Spleen (tissue), 11 donors: ENCODE measurements at regions not wholly inside any gene's neighbourhood (a gene's known extent, or its start where the extent isn't known, plus 50 kb on each side); places are given as distances from the start of the nearest gene placed in this dataset.

Experiments used
- DNase-seq: peaks from one replicate; pipeline ENCODE4 v3.0.0-alpha.2; 2020
- H3K27ac ChIP-seq, 8 donors: fragments of 200-600 bp; sonication (generic) in 7 of 8; 1 replicate in 4 of 8; 2 replicates in 4 of 8; pipeline versions ENCODE4 v1.5.0 to v1.8.0; 2016 to 2021; ENCODE audit warnings: inconsistent platforms in 4 of 8, mild to moderate bottlenecking in 4 of 8, moderate library complexity in 1 of 8
- H3K27me3 ChIP-seq, 7 donors: fragments of 200-600 bp; sonication (generic) in 6 of 7; replicated peaks in 1 of 7; 1 replicate in 4 of 7; 2 replicates in 3 of 7; pipeline versions ENCODE4 v1.5.0 to v1.8.0; 2016 to 2021; ENCODE audit warnings: inconsistent platforms in 3 of 7, mild to moderate bottlenecking in 1 of 7
- H3K36me3 ChIP-seq, 6 donors: fragments of 200-600 bp; sonication (generic) in 5 of 6; 1 replicate in 4 of 6; 2 replicates in 2 of 6; pipeline versions ENCODE4 v1.5.0 to v1.8.0; 2016 to 2021; ENCODE audit warnings: inconsistent platforms in 2 of 6
- H3K4me1 ChIP-seq, 6 donors: fragments of 200-600 bp; sonication (generic) in 5 of 6; 1 replicate in 3 of 6; 2 replicates in 3 of 6; pipeline versions ENCODE4 v1.5.0 to v1.8.0; 2016 to 2021; ENCODE audit warnings: inconsistent platforms in 3 of 6
- H3K4me3 ChIP-seq, 8 donors: fragments of 200-600 bp; sonication (generic) in 7 of 8; 1 replicate in 4 of 8; 2 replicates in 4 of 8; pipeline versions ENCODE4 v1.5.0 to v1.8.0; 2016 to 2021; ENCODE audit warnings: inconsistent platforms in 4 of 8, mild to moderate bottlenecking in 4 of 8, moderate library complexity in 2 of 8
- H3K9me3 ChIP-seq, 8 donors: fragments of 200-600 bp; sonication (generic) in 7 of 8; 1 replicate in 4 of 8; 2 replicates in 4 of 8; pipeline versions ENCODE4 v1.5.0 to v1.8.0; 2016 to 2021; ENCODE audit warnings: inconsistent platforms in 4 of 8
- POLR2A ChIP-seq, 3 donors: fragments of 450-650 bp; IDR thresholded peaks; one replicate each; pipeline ENCODE4 v1.5.1; 2017; ENCODE audit warnings: antibody characterized with exemption in 3 of 3, mild to moderate bottlenecking in 1 of 3
- POLR2AphosphoS5 ChIP-seq, 3 donors: sonication (generic); formaldehyde crosslinking; IDR thresholded peaks; one replicate each; pipeline ENCODE4 v1.5.1; 2017; ENCODE audit warnings: antibody characterized with exemption in 3 of 3
- WGBS, 5 donors: extraction: QIAGEN DNeasy Blood & Tissue Kit in 3 of 5; methylation state at CpG; one replicate each; pipeline versions ENCODE4 v1.1.5 to v1.1.7; 2013 to 2018; 5-methylcytosine and 5-hydroxymethylcytosine counted together
- intact Hi-C: fragments of 100-400 bp; cut with DNase I; formaldehyde crosslinking; loops from one replicate; pipeline ENCODE4 v1.15.0; 2023; ENCODE audit warnings: low total_unique reads
- TF ChIP-seq, protein P1 (sequence below), 11 experiments: fragments of 200-600 bp in 7 of 11; fragments of 450-650 bp in 4 of 11; sonication (generic) in 4 of 11; IDR thresholded peaks in 8 of 11; conservative IDR thresholded peaks in 3 of 11; 1 replicate in 7 of 11; 2 replicates in 4 of 11; pipeline versions ENCODE4 v1.4.0 to v1.8.0; 2016 to 2021; ENCODE audit warnings: antibody characterized with exemption in 11 of 11, inconsistent platforms in 4 of 11, mild to moderate bottlenecking in 1 of 11
- donor health status: healthy with polysubstance abuse.
- donor health status: DM: no; HTN: no; CAD: no; lungs with moderate emphysema.
- donor health status: DM: no; HTN: no; CAD: no.
- donor health status: Bipolar disorder and iron deficiency.
- donor health status: healthy.
- donor health status: DM: no; HTN: no; CAD: no.
- donor health status: DM: yes; HTN: yes; CAD: no.

DNA sequence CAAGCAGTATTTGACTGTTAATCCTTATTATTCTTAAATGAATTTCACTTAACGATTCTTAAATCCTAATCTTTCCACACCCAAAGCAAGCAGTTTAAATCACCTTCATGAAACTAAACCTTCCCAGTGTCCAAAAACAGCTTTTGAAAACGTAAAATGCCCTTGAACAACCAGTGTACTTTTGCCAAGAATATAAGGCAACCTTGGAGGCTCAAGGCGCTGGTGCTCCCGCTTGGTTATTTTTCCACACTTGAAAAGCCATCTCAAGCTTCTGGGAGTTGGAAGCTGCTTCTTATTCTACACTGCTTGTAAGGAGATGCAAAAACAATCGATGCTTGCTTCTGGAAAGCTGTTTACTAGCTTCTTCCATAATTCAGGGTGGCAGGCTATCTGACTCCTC, 625.7 kb downstream of the HTR1B start:
- Histone ChIP-seq H3K27ac (no peak overlapping the region), H3K9me3 (no peaks in the 10 kb centered on the region), H3K4me3 (no peak overlapping the region), H3K27me3 (no peaks in the 10 kb centered on the region), H3K4me1 (no peaks in the 10 kb centered on the region), H3K36me3 (no peaks in the 10 kb centered on the region)
- 66 to 82% (median 70%) methylated on average over 5 of the region's 5 CpGs for WGBS, 5 donors
- TF ChIP-seq, protein P1, sequence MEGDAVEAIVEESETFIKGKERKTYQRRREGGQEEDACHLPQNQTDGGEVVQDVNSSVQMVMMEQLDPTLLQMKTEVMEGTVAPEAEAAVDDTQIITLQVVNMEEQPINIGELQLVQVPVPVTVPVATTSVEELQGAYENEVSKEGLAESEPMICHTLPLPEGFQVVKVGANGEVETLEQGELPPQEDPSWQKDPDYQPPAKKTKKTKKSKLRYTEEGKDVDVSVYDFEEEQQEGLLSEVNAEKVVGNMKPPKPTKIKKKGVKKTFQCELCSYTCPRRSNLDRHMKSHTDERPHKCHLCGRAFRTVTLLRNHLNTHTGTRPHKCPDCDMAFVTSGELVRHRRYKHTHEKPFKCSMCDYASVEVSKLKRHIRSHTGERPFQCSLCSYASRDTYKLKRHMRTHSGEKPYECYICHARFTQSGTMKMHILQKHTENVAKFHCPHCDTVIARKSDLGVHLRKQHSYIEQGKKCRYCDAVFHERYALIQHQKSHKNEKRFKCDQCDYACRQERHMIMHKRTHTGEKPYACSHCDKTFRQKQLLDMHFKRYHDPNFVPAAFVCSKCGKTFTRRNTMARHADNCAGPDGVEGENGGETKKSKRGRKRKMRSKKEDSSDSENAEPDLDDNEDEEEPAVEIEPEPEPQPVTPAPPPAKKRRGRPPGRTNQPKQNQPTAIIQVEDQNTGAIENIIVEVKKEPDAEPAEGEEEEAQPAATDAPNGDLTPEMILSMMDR (IDR thresholded peaks at IDR 0.05 in 8 of 11, conservative IDR thresholded peaks at IDR 0.05 in 3 of 11) = no peak
- TF ChIP-seq POLR2AphosphoS5 (IDR thresholded peaks at IDR 0.05) (no peak), POLR2A (IDR thresholded peaks at IDR 0.05) (no peak)
- intact Hi-C loops = no loop called here
- DNase-seq = no peak

- Histone ChIP-seq H3K4me1 (no peaks in the 10 kb centered on the region), H3K9me3 (no peaks in the 10 kb centered on the region), H3K4me3 (no peak overlapping the region), H3K36me3 (no peaks in the 10 kb centered on the region), H3K27me3 (no peaks in the 10 kb centered on the region), H3K27ac (no peak overlapping the region)
- TF ChIP-seq POLR2A (IDR thresholded peaks at IDR 0.05) (no peak), POLR2AphosphoS5 (IDR thresholded peaks at IDR 0.05) (no peak)
- TF ChIP-seq, protein P1 (IDR thresholded peaks at IDR 0.05 in 8 of 11, conservative IDR thresholded peaks at IDR 0.05 in 3 of 11) = no peak
- intact Hi-C loops = no loop called here
- DNase-seq = no peak
- WGBS, 5 donors = 64 to 85% (median 72%) methylated on average over 1 of the region's 1 CpG
Measured at GRCh38 chr6:76835695-76836094, 627.6 kb downstream of the HTR1B start.

- Histone ChIP-seq H3K27ac (no peak overlapping the region), H3K4me1 (no peaks in the 10 kb centered on the region), H3K36me3 (no peaks in the 10 kb centered on the region), H3K27me3 (no peaks in the 10 kb centered on the region), H3K4me3 (no peak overlapping the region), H3K9me3 (no peaks in the 10 kb centered on the region)
- DNase-seq = no peak
- 0 to 47% (median 0%) methylated on average over 1 of the region's 1 CpG for WGBS, 5 donors
- intact Hi-C loops = no loop called here
- no peak for TF ChIP-seq POLR2A (IDR thresholded peaks at IDR 0.05)
- TF ChIP-seq, protein P1 (IDR thresholded peaks at IDR 0.05 in 8 of 11, conservative IDR thresholded peaks at IDR 0.05 in 3 of 11) = no peak
- TF ChIP-seq POLR2AphosphoS5 (IDR thresholded peaks at IDR 0.05) = no peak
Measured at GRCh38 chr6:76835293-76835692, 628.0 kb downstream of the HTR1B start.

- Histone ChIP-seq H3K4me1 (no peaks in the 10 kb centered on the region), H3K9me3 (peaks cover 0 to 7% (median 2%) of the 10 kb centered on the region in 8 donors), H3K27me3 (no peaks in the 10 kb centered on the region), H3K36me3 (no peaks in the 10 kb centered on the region), H3K27ac (no peak overlapping the region), H3K4me3 (no peak overlapping the region)
- TF ChIP-seq, protein P1 (IDR thresholded peaks at IDR 0.05 in 8 of 11, conservative IDR thresholded peaks at IDR 0.05 in 3 of 11) = no peak
- TF ChIP-seq POLR2A (IDR thresholded peaks at IDR 0.05) (no peak), POLR2AphosphoS5 (IDR thresholded peaks at IDR 0.05) (no peak)
- no peak for DNase-seq
- intact Hi-C loops = no loop called here
Measured at GRCh38 chr6:76834399-76834798, 628.9 kb downstream of the HTR1B start.
